Thoracic aorta (tissue), 2 donors: ENCODE measurements at regions not wholly inside any gene's neighbourhood (a gene's known extent, or its start where the extent isn't known, plus 50 kb on each side); places are given as distances from the start of the nearest gene placed in this dataset.

Experiments used
- ATAC-seq: fragments of 150-250 bp; one replicate; pipeline ENCODE4 v1.8.0; 2017; ENCODE audit warnings: low read depth; ENCODE audit not compliant: insufficient number of reproducible peaks, low FRiP score
- DNase-seq: peaks from one replicate; pipeline ENCODE4 v3.0.0-alpha.2; 2020; ENCODE audit warnings: low spot score
- H3K27ac ChIP-seq, 2 donors: fragments of 200-600 bp; sonication (generic); 1 replicate in 1 of 2; 2 replicates in 1 of 2; pipeline ENCODE4 v1.5.1; 2016; ENCODE audit warnings: mild to moderate bottlenecking in 2 of 2, moderate library complexity in 2 of 2
- H3K27me3 ChIP-seq: fragments of 200-600 bp; sonication (generic); replicated peaks from 2 replicates; pipeline ENCODE4 v1.6.0; 2016; ENCODE audit warnings: mild to moderate bottlenecking; ENCODE audit not compliant: insufficient read depth
- H3K36me3 ChIP-seq: fragments of 200-600 bp; sonication (generic); one replicate; pipeline ENCODE4 v1.5.1; 2016
- H3K4me1 ChIP-seq, 2 donors: fragments of 200-600 bp; sonication (generic); 1 replicate in 1 of 2; 2 replicates in 1 of 2; pipeline versions ENCODE4 v1.5.1 to v1.6.0; 2016; ENCODE audit warnings: low read depth in 2 of 2, mild to moderate bottlenecking in 1 of 2; ENCODE audit not compliant: control insufficient read depth in 1 of 2
- H3K4me3 ChIP-seq: fragments of 200-600 bp; sonication (generic); 2 replicates; pipeline ENCODE4 v1.5.1; 2016; ENCODE audit warnings: mild to moderate bottlenecking
- H3K9me3 ChIP-seq: fragments of 200-600 bp; sonication (generic); 2 replicates; pipeline ENCODE4 v1.5.1; 2016
- TF ChIP-seq, protein P1 (sequence below): fragments of 200-600 bp; sonication (generic); IDR thresholded peaks from one replicate; pipeline ENCODE4 v1.5.1; 2019; ENCODE audit warnings: antibody characterized with exemption

DNA sequence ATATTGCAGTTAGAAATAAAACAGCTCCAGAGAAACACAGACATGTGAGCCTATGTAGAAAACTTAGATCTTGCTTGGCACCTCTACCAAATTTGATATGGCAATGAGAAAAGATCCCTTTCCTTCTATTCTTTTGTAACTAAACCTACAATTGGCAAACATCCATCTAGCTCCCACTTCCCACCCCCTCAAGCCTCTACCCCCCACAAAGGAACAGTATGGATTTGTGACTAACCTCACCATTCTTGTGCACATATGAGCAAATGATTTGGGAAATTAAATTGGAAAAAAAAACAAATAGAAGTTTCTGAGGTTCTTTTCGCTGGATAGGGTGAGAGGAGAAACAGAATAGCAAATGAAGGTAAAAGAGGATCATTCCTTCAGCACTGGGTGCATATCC is 85.8 kb upstream of the TIAM2 start:
- ATAC-seq (no peak), DNase-seq (no peak)
- Histone ChIP-seq H3K4me3 (no peak overlapping the region), H3K36me3 (no peaks in the 10 kb centered on the region), H3K27me3 (no peaks in the 10 kb centered on the region), H3K4me1 (no peaks in the 10 kb centered on the region), H3K27ac (no peak overlapping the region), H3K9me3 (no peaks in the 10 kb centered on the region)
- TF ChIP-seq, protein P1, sequence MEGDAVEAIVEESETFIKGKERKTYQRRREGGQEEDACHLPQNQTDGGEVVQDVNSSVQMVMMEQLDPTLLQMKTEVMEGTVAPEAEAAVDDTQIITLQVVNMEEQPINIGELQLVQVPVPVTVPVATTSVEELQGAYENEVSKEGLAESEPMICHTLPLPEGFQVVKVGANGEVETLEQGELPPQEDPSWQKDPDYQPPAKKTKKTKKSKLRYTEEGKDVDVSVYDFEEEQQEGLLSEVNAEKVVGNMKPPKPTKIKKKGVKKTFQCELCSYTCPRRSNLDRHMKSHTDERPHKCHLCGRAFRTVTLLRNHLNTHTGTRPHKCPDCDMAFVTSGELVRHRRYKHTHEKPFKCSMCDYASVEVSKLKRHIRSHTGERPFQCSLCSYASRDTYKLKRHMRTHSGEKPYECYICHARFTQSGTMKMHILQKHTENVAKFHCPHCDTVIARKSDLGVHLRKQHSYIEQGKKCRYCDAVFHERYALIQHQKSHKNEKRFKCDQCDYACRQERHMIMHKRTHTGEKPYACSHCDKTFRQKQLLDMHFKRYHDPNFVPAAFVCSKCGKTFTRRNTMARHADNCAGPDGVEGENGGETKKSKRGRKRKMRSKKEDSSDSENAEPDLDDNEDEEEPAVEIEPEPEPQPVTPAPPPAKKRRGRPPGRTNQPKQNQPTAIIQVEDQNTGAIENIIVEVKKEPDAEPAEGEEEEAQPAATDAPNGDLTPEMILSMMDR: no peak

GRCh38 chr6:154909821-154910220 is 85.3 kb upstream of the TIAM2 start:
- Histone ChIP-seq H3K36me3 (no peaks in the 10 kb centered on the region), H3K27ac (no peak overlapping the region), H3K9me3 (no peaks in the 10 kb centered on the region), H3K4me1 (no peaks in the 10 kb centered on the region), H3K27me3 (no peaks in the 10 kb centered on the region), H3K4me3 (no peak overlapping the region)
- DNase-seq: no peak
- ATAC-seq: no peak
- TF ChIP-seq, protein P1: no peak

DNA sequence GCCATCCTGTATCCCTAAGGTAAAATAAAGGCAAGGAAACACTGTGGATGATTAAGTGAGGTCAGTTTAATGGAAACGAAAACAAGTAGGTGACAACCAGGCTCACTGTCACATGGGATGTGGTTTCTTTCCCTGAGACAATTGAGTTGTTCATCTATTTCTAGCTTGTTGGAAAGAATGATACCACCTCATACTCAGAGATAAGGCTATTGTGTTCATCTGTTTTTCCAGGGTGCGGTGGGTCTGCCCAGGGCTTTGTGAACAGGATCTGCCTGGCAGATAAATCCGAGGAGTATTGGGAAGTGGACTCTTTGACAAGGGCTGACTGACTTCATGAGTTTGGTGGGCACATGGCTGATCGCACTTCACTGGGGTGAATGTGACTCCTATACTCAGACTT is 80.8 kb upstream of the TIAM2 start:
- DNase-seq (no peak), ATAC-seq (no peak)
- Histone ChIP-seq H3K27ac (no peak overlapping the region), H3K4me1 (no peaks in the 10 kb centered on the region), H3K36me3 (no peaks in the 10 kb centered on the region), H3K9me3 (no peaks in the 10 kb centered on the region), H3K27me3 (no peaks in the 10 kb centered on the region), H3K4me3 (no peak overlapping the region)
- TF ChIP-seq, protein P1: no peak

- Histone ChIP-seq H3K27me3 (no peaks in the 10 kb centered on the region), H3K27ac (no peak overlapping the region), H3K4me1 (no peaks in the 10 kb centered on the region), H3K9me3 (no peaks in the 10 kb centered on the region), H3K36me3 (no peaks in the 10 kb centered on the region), H3K4me3 (no peak overlapping the region)
- ATAC-seq (no peak), DNase-seq (no peak)
- TF ChIP-seq, protein P1: no peak
These were observed 78.3 kb upstream of the TIAM2 start for GRCh38 chr6:154916857-154917256.

DNA sequence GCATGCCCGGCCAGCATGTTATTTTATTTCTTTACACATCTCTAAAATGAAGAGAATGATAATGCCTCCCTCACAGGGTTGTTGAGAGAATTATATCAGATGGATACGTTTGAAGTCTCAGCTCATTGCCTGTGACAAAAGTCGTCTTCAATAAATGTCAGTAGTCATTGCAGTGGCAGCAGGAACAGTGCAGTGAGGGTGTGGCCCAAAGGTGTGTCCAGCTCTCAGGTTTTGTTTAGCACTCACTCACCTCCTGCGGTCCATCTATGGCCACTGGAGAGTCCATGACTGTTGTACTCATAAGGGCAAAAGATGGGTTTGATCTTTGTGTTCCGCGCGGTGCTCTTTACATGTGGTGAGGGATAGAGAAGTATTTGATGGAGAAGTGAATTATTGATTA is 77.2 kb upstream of the TIAM2 start:
- ATAC-seq (no peak), DNase-seq (no peak)
- no peak overlapping the region for H3K27ac ChIP-seq
- no peaks in the 10 kb centered on the region for H3K9me3 ChIP-seq
- no peaks in the 10 kb centered on the region for H3K4me1 ChIP-seq
- TF ChIP-seq, protein P1: no peak
- no peaks in the 10 kb centered on the region for H3K36me3 ChIP-seq
- H3K27me3 ChIP-seq: no peaks in the 10 kb centered on the region
- no peak overlapping the region for H3K4me3 ChIP-seq
